ENCODE measurements at regions not wholly inside any gene's neighbourhood (a gene's known extent, or its start where the extent isn't known, plus 50 kb on each side); places are given as distances from the start of the nearest gene placed in this dataset.
"Not testable (repeated sequence)": the region's sequence is repeated elsewhere in the genome, so short reads cannot be mapped to it uniquely, and the experiment has no call there.

GRCh38 chr1:228611707-228612106 is 123.6 kb upstream of the RHOU start:
- DNase-seq: not testable (repeated sequence)

- not testable (repeated sequence) for DNase-seq
Measured at GRCh38 chr1:228622002-228622716, 113.1 kb upstream of the RHOU start.

GRCh38 chr1:228626481-228626880 is 108.8 kb upstream of the RHOU start:
- DNase-seq: not testable (repeated sequence)

- DNase-seq: not testable (repeated sequence)
Measured at GRCh38 chr1:228632858-228633257, 102.4 kb upstream of the RHOU start.

GRCh38 chr1:228635304-228635703 is 100.0 kb upstream of the RHOU start:
- DNase-seq: not testable (repeated sequence)

GRCh38 chr1:228637529-228637928 is 97.8 kb upstream of the RHOU start:
- not testable (repeated sequence) for DNase-seq

- no peak for DNase-seq
Measured at GRCh38 chr1:228646717-228647522, 88.4 kb upstream of the RHOU start.

GRCh38 chr1:228647523-228648444 is 87.5 kb upstream of the RHOU start:
- DNase-seq: peak; percentile 55

GRCh38 chr1:228648647-228649383 is 86.5 kb upstream of the RHOU start:
- DNase-seq: no peak

GRCh38 chr1:228650141-228650540 is 85.1 kb upstream of the RHOU start:
- no peak for DNase-seq

- no peak for DNase-seq
Measured at GRCh38 chr1:228650946-228651345, 84.3 kb upstream of the RHOU start.

GRCh38 chr1:228652116-228652515 is 83.2 kb upstream of the RHOU start:
- DNase-seq: no peak

- not testable (repeated sequence) for DNase-seq
Measured at GRCh38 chr1:228653057-228653456, 82.2 kb upstream of the RHOU start.

- no peak for DNase-seq
Measured at GRCh38 chr1:228653748-228654147, 81.5 kb upstream of the RHOU start.

GRCh38 chr1:228655796-228656394 is 79.4 kb upstream of the RHOU start:
- DNase-seq: no peak

- DNase-seq: not testable (repeated sequence)
Measured at GRCh38 chr1:228662007-228662689, 73.1 kb upstream of the RHOU start.

- DNase-seq: peak; percentile 73
Measured at GRCh38 chr1:228664399-228664914, 70.8 kb upstream of the RHOU start.

GRCh38 chr1:228666686-228667623 is 68.3 kb upstream of the RHOU start:
- DNase-seq: no peak

GRCh38 chr1:228668553-228669241 is 66.6 kb upstream of the RHOU start:
- DNase-seq: no peak
